HFFc6 (cell line): ENCODE measurements at regions not wholly inside any gene's neighbourhood (a gene's known extent, or its start where the extent isn't known, plus 50 kb on each side); places are given as distances from the start of the nearest gene placed in this dataset.

Source experiments
- DNase-seq: peaks from one replicate; pipeline ENCODE4 v3.0.0-alpha.2; 2018
- H3K27ac Mint-ChIP-seq: 2 replicates; pipeline ENCODE4 v1.8.0; 2020; ENCODE audit warnings: mild to moderate bottlenecking, mixed read lengths
- H3K27me3 Mint-ChIP-seq: 2 replicates; pipeline ENCODE4 v1.8.0; 2021; ENCODE audit warnings: mild to moderate bottlenecking, moderate library complexity, mixed read lengths; ENCODE audit not compliant: insufficient read depth
- H3K36me3 Mint-ChIP-seq: 2 replicates; pipeline ENCODE4 v1.8.0; 2021; ENCODE audit warnings: low read depth, mixed read lengths
- H3K4me1 Mint-ChIP-seq: 2 replicates; pipeline ENCODE4 v1.8.0; 2020; ENCODE audit warnings: low read depth, mixed read lengths
- H3K4me3 Mint-ChIP-seq: 2 replicates; pipeline ENCODE4 v1.8.0; 2020; ENCODE audit warnings: mild to moderate bottlenecking, moderate library complexity, mixed read lengths
- H3K9me3 Mint-ChIP-seq: 2 replicates; pipeline ENCODE4 v1.8.0; 2020; ENCODE audit warnings: mild to moderate bottlenecking, mixed read lengths
- CTCF ChIP-seq: fragments of 200-600 bp; sonication (generic); IDR thresholded peaks from 2 replicates; pipeline ENCODE4 v1.5.0; 2021; ENCODE audit warnings: antibody characterized with exemption, mild to moderate bottlenecking

GRCh38 chr5:124133406-124133805 is 613.0 kb downstream of the ZNF608 start:
- Mint-ChIP-seq H3K4me1 (no peaks in the 10 kb centered on the region), H3K36me3 (no peaks in the 10 kb centered on the region)
- TF ChIP-seq CTCF = no peak

GRCh38 chr5:124132843-124133242 is 613.6 kb downstream of the ZNF608 start:
- no peaks in the 10 kb centered on the region; the same call in 1 of the 2 replicates for H3K27me3 Mint-ChIP-seq
- H3K36me3 Mint-ChIP-seq = no peaks in the 10 kb centered on the region
- no peak for DNase-seq
- no peak overlapping the region for H3K4me3 Mint-ChIP-seq
- no peaks in the 10 kb centered on the region for H3K4me1 Mint-ChIP-seq
- TF ChIP-seq CTCF = no peak
- no peaks in the 10 kb centered on the region for H3K9me3 Mint-ChIP-seq
- H3K27ac Mint-ChIP-seq = no peak overlapping the region

More at GRCh38 chr5:124133406-124133805, 613.0 kb downstream of the ZNF608 start:
- no peak for DNase-seq
- no peaks in the 10 kb centered on the region for H3K27me3 Mint-ChIP-seq
- peaks cover 4% of the 10 kb centered on the region; the same call in 1 of the 2 replicates for H3K9me3 Mint-ChIP-seq
- no peak overlapping the region for H3K27ac Mint-ChIP-seq
- no peak overlapping the region for H3K4me3 Mint-ChIP-seq

- Mint-ChIP-seq H3K4me1 (no peaks in the 10 kb centered on the region), H3K36me3 (no peaks in the 10 kb centered on the region), H3K9me3 (no peaks in the 10 kb centered on the region), H3K27me3 (no peaks in the 10 kb centered on the region; the same call in 1 of the 2 replicates), H3K4me3 (no peak overlapping the region), H3K27ac (no peak overlapping the region)
- DNase-seq = no peak
- TF ChIP-seq CTCF = no peak
Measured at GRCh38 chr5:124131466-124131865, 615.0 kb downstream of the ZNF608 start.

- DNase-seq = no peak
- TF ChIP-seq CTCF = no peak
- no peaks in the 10 kb centered on the region for H3K36me3 Mint-ChIP-seq
- no peak overlapping the region for H3K4me3 Mint-ChIP-seq
- H3K9me3 Mint-ChIP-seq = no peaks in the 10 kb centered on the region
- H3K27ac Mint-ChIP-seq = no peak overlapping the region
- no peaks in the 10 kb centered on the region for H3K4me1 Mint-ChIP-seq
- H3K27me3 Mint-ChIP-seq = no peaks in the 10 kb centered on the region; the same call in 1 of the 2 replicates
Measured at GRCh38 chr5:124130816-124131215, 615.6 kb downstream of the ZNF608 start.

- Mint-ChIP-seq H3K27ac (no peak overlapping the region), H3K9me3 (no peaks in the 10 kb centered on the region), H3K36me3 (no peaks in the 10 kb centered on the region), H3K4me1 (no peaks in the 10 kb centered on the region), H3K27me3 (no peaks in the 10 kb centered on the region; the same call in 1 of the 2 replicates), H3K4me3 (no peak overlapping the region)
- DNase-seq = no peak
- TF ChIP-seq CTCF = no peak
Measured at GRCh38 chr5:124128867-124129266, 616.9 kb downstream of the CSNK1G3 start.
